IMR-90 (cell line): ENCODE measurements at regions not wholly inside any gene's neighbourhood (a gene's known extent, or its start where the extent isn't known, plus 50 kb on each side); places are given as distances from the start of the nearest gene placed in this dataset.

Experiments used
- CEBPB ChIP-seq: IDR thresholded peaks from 2 replicates; pipeline ENCODE4 v1.6.1; 2012; ENCODE audit warnings: low read depth, low read length, improper control_type of control experiment
- FOS ChIP-seq: fragments of 150-350 bp; IDR thresholded peaks from 2 replicates; pipeline ENCODE4 v1.6.1; 2016; ENCODE audit warnings: low read depth, low read length
- NFE2L2 ChIP-seq: fragments of 150-350 bp; IDR thresholded peaks from 2 replicates; pipeline ENCODE4 v1.6.1; 2016; ENCODE audit warnings: low read depth, mild to moderate bottlenecking, low read length
- POLR2A ChIP-seq: IDR thresholded peaks from 2 replicates; pipeline ENCODE4 v1.6.1; 2012; ENCODE audit warnings: mild to moderate bottlenecking, low read depth, low read length
- RAD21 ChIP-seq: IDR thresholded peaks from 2 replicates; pipeline ENCODE4 v1.6.1; 2012; ENCODE audit warnings: low read length, improper control_type of control experiment
- RFX5 ChIP-seq: IDR thresholded peaks from 2 replicates; pipeline ENCODE4 v1.8.0; 2012; ENCODE audit warnings: low read depth, mild to moderate bottlenecking, low read length, moderate library complexity
- TF ChIP-seq, protein P1 (sequence below): conservative IDR thresholded peaks from 2 replicates; pipeline ENCODE4 v1.5.1; 2012; ENCODE audit warnings: mild to moderate bottlenecking, low read depth, low read length, improper control_type of control experiment

DNA sequence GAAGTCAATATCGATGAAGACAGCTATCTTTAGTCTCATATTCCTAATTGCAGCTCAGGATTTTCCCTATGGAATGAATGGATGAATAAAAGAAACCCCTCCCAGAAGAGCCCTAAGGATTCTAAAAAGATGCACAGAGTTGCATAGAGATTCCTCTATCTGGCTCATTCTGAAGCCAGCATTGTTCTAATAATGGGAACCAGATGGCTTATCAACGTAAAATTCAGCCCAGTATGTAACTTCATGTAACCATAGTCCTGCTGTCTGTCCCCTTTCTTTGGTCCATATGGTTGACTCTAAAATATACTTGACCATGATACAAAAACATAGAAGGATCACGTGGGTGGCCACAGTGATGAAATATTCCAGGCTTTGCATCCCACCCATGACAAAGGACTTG, 508.6 kb downstream of the RASEF start:
- TF ChIP-seq CEBPB (no peak), FOS (no peak), POLR2A (no peak), NFE2L2 (no peak), RAD21 (no peak), RFX5 (no peak)
- TF ChIP-seq, protein P1, sequence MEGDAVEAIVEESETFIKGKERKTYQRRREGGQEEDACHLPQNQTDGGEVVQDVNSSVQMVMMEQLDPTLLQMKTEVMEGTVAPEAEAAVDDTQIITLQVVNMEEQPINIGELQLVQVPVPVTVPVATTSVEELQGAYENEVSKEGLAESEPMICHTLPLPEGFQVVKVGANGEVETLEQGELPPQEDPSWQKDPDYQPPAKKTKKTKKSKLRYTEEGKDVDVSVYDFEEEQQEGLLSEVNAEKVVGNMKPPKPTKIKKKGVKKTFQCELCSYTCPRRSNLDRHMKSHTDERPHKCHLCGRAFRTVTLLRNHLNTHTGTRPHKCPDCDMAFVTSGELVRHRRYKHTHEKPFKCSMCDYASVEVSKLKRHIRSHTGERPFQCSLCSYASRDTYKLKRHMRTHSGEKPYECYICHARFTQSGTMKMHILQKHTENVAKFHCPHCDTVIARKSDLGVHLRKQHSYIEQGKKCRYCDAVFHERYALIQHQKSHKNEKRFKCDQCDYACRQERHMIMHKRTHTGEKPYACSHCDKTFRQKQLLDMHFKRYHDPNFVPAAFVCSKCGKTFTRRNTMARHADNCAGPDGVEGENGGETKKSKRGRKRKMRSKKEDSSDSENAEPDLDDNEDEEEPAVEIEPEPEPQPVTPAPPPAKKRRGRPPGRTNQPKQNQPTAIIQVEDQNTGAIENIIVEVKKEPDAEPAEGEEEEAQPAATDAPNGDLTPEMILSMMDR: no peak
